ENCODE measurements at regions not wholly inside any gene's neighbourhood (a gene's known extent, or its start where the extent isn't known, plus 50 kb on each side); places are given as distances from the start of the nearest gene placed in this dataset.

DNA sequence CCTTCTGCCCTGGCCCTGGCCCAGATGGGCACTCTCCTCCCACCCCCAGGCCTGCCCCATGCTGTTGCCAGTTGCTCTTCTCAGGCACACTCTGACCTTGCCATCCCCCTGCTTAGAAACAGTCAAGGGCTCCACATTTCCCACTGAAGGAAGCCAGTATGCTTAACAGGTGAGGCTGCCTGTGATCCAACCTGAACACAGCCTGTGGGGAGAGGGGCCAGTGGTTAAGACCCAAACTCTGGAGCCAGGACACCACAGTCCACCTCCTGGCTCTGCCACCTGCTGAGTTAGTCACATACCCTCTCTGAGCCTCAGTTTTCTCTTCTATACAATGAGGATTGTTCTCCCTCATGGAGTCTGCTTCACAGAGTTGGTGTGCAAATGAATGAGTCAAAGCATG, 526.9 kb downstream of the MATN1 start:
- DNase-seq (ENCODE audit: extremely low spot score): no peak
- POLR2A ChIA-PET: no interaction called here
- no peak for TF ChIP-seq SP1 (IDR thresholded peaks at IDR 0.05)
- no peak for TF ChIP-seq BHLHE40 (IDR thresholded peaks at IDR 0.05; ENCODE audit: borderline replicate concordance)
- TF ChIP-seq HDGF (IDR thresholded peaks at IDR 0.05; ENCODE audit: borderline replicate concordance): no peak
- TF ChIP-seq FOXM1 (IDR thresholded peaks at IDR 0.05; ENCODE audit: borderline replicate concordance): no peak
- TF ChIP-seq FOXA1 (IDR thresholded peaks at IDR 0.05): no peak
- TF ChIP-seq ELF4 (IDR thresholded peaks at IDR 0.05): no peak
- TF ChIP-seq L3MBTL2 (conservative IDR thresholded peaks at IDR 0.05): no peak
- no peak for TF ChIP-seq SUZ12 (IDR thresholded peaks at IDR 0.05)
- no peak for TF ChIP-seq ZNF384 (IDR thresholded peaks at IDR 0.05)
- TF ChIP-seq, protein P1, sequence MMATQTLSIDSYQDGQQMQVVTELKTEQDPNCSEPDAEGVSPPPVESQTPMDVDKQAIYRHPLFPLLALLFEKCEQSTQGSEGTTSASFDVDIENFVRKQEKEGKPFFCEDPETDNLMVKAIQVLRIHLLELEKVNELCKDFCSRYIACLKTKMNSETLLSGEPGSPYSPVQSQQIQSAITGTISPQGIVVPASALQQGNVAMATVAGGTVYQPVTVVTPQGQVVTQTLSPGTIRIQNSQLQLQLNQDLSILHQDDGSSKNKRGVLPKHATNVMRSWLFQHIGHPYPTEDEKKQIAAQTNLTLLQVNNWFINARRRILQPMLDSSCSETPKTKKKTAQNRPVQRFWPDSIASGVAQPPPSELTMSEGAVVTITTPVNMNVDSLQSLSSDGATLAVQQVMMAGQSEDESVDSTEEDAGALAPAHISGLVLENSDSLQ (IDR thresholded peaks at IDR 0.05): no peak
- no peak for TF ChIP-seq ARNT (IDR thresholded peaks at IDR 0.05)
- CTCF ChIA-PET: no interaction called here

GRCh38 chr1:30195424-30196134, 527.8 kb downstream of the MATN1 start:
- TF ChIP-seq LEF1 (IDR thresholded peaks at IDR 0.05; ENCODE audit: borderline replicate concordance) (no peak), ELF4 (IDR thresholded peaks at IDR 0.05) (no peak), HDGF (IDR thresholded peaks at IDR 0.05; ENCODE audit: borderline replicate concordance) (no peak), ARNT (IDR thresholded peaks at IDR 0.05) (no peak), ZNF384 (IDR thresholded peaks at IDR 0.05) (no peak), FOXA1 (IDR thresholded peaks at IDR 0.05) (no peak), CTBP1 (IDR thresholded peaks at IDR 0.05; ENCODE audit: borderline replicate concordance) (no peak), NFRKB (IDR thresholded peaks at IDR 0.05) (no peak), FOXK2 (IDR thresholded peaks at IDR 0.05) (no peak), L3MBTL2 (conservative IDR thresholded peaks at IDR 0.05) (no peak), TARDBP (IDR thresholded peaks at IDR 0.05) (no peak), BHLHE40 (IDR thresholded peaks at IDR 0.05; ENCODE audit: borderline replicate concordance) (no peak), FOXM1 (IDR thresholded peaks at IDR 0.05; ENCODE audit: borderline replicate concordance) (no peak), SP1 (IDR thresholded peaks at IDR 0.05) (no peak), SUZ12 (IDR thresholded peaks at IDR 0.05) (no peak)
- TF ChIP-seq, protein P1 (IDR thresholded peaks at IDR 0.05): no peak
- ChIA-PET POLR2A (no interaction called here), CTCF (no interaction called here)
- no peak for DNase-seq (ENCODE audit: extremely low spot score)

GRCh38 chr1:30194741-30195423, 528.5 kb downstream of the MATN1 start:
- TF ChIP-seq FOXA1 (IDR thresholded peaks at IDR 0.05) (no peak), SP1 (IDR thresholded peaks at IDR 0.05) (no peak), FOXK2 (IDR thresholded peaks at IDR 0.05) (no peak)
- POLR2A ChIA-PET: no interaction called here
- peak; percentile 6 for DNase-seq (ENCODE audit: extremely low spot score)
- CTCF ChIA-PET: no interaction called here

GRCh38 chr1:30194046-30194619, 529.3 kb downstream of the MATN1 start:
- POLR2A ChIA-PET: no interaction called here
- no peak for DNase-seq (ENCODE audit: extremely low spot score)
- TF ChIP-seq CTBP1 (IDR thresholded peaks at IDR 0.05; ENCODE audit: borderline replicate concordance): no peak
- no peak for TF ChIP-seq ZNF384 (IDR thresholded peaks at IDR 0.05)
- CTCF ChIA-PET: no interaction called here

- ChIA-PET CTCF (no interaction called here), POLR2A (no interaction called here)
- DNase-seq (ENCODE audit: extremely low spot score): no peak
Observed at GRCh38 chr1:30192969-30193630, 530.3 kb downstream of the MATN1 start.

More at GRCh38 chr1:30192969-30193630, 530.3 kb downstream of the MATN1 start:
- no peak for TF ChIP-seq NFRKB (IDR thresholded peaks at IDR 0.05)
- TF ChIP-seq, protein P1 (IDR thresholded peaks at IDR 0.05): no peak
- no peak for TF ChIP-seq ZNF384 (IDR thresholded peaks at IDR 0.05)
- no peak for TF ChIP-seq BHLHE40 (IDR thresholded peaks at IDR 0.05; ENCODE audit: borderline replicate concordance)
- no peak for TF ChIP-seq SUZ12 (IDR thresholded peaks at IDR 0.05)
- TF ChIP-seq CTBP1 (IDR thresholded peaks at IDR 0.05; ENCODE audit: borderline replicate concordance): no peak
- no peak for TF ChIP-seq ARNT (IDR thresholded peaks at IDR 0.05)
- TF ChIP-seq L3MBTL2 (conservative IDR thresholded peaks at IDR 0.05): no peak
- TF ChIP-seq FOXM1 (IDR thresholded peaks at IDR 0.05; ENCODE audit: borderline replicate concordance): no peak
- no peak for TF ChIP-seq HDGF (IDR thresholded peaks at IDR 0.05; ENCODE audit: borderline replicate concordance)
- no peak for TF ChIP-seq LEF1 (IDR thresholded peaks at IDR 0.05; ENCODE audit: borderline replicate concordance)
